ENCODE measurements at regions not wholly inside any gene's neighbourhood (a gene's known extent, or its start where the extent isn't known, plus 50 kb on each side); places are given as distances from the start of the nearest gene placed in this dataset.
"Not testable (repeated sequence)": the region's sequence is repeated elsewhere in the genome, so short reads cannot be mapped to it uniquely, and the experiment has no call there.

DNA sequence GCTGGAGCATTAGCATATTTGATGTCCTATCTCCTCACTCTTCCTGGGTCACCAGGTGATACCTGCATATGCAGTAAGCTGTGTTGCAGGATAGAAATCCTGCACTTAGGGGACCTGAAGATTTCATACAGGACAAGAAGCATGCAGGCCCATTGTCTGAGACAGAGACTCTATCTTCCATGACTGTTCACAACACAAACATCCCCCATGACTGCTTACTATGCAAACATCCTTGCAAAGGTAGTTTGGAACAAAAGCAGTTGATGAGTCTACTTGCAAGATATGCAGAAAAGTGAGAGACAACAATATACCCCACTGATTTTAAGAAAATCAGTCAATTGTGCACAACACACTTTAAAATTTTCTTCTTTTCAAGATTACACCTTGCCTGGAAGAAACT, 108.6 kb upstream of the ZEB2 start:
- Histone ChIP-seq H3K27ac (no peak overlapping the region), H3K4me1 (replicated peaks in 1 of 2) (peaks cover 0 to 5% of the 10 kb centered on the region in 2 donors), H3K4me3 (no peak overlapping the region), H3K9me3 (replicated peaks in 1 of 3) (no peaks in the 10 kb centered on the region), H3K36me3 (replicated peaks in 1 of 2) (no peaks in the 10 kb centered on the region), H3K27me3 (no peaks in the 10 kb centered on the region)
- no peak for DNase-seq
- no peak for TF ChIP-seq POLR2A (IDR thresholded peaks at IDR 0.05)
- TF ChIP-seq, protein P1, sequence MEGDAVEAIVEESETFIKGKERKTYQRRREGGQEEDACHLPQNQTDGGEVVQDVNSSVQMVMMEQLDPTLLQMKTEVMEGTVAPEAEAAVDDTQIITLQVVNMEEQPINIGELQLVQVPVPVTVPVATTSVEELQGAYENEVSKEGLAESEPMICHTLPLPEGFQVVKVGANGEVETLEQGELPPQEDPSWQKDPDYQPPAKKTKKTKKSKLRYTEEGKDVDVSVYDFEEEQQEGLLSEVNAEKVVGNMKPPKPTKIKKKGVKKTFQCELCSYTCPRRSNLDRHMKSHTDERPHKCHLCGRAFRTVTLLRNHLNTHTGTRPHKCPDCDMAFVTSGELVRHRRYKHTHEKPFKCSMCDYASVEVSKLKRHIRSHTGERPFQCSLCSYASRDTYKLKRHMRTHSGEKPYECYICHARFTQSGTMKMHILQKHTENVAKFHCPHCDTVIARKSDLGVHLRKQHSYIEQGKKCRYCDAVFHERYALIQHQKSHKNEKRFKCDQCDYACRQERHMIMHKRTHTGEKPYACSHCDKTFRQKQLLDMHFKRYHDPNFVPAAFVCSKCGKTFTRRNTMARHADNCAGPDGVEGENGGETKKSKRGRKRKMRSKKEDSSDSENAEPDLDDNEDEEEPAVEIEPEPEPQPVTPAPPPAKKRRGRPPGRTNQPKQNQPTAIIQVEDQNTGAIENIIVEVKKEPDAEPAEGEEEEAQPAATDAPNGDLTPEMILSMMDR (IDR thresholded peaks at IDR 0.05) = no peak
- intact Hi-C loops (cut with DNase I) = no loop called here

- WGBS, 4 donors = 76 to 86% (median 82%) methylated on average over 5 of the region's 5 CpGs
- H3K36me3 ChIP-seq (replicated peaks in 1 of 2) = no peaks in the 10 kb centered on the region
- intact Hi-C loops (cut with DNase I) = no loop called here
- H3K4me3 ChIP-seq = no peak overlapping the region
- no peak overlapping the region for H3K27ac ChIP-seq
- H3K9me3 ChIP-seq (replicated peaks in 1 of 3) = no peaks in the 10 kb centered on the region
- no peaks in the 10 kb centered on the region for H3K27me3 ChIP-seq
- TF ChIP-seq POLR2A (IDR thresholded peaks at IDR 0.05) = no peak
- TF ChIP-seq, protein P1 (IDR thresholded peaks at IDR 0.05) = no peak
- H3K4me1 ChIP-seq (replicated peaks in 1 of 2) = no peaks in the 10 kb centered on the region
- no peak for DNase-seq
Measured at GRCh38 chr2:144625626-144626025, 105.7 kb upstream of the ZEB2 start.

GRCh38 chr2:144625226-144625625, 105.3 kb upstream of the ZEB2 start:
- 90 to 96% (median 94%) methylated on average over 3 of the region's 3 CpGs for WGBS, 4 donors
- no peak for TF ChIP-seq POLR2A (IDR thresholded peaks at IDR 0.05)
- TF ChIP-seq, protein P1 (IDR thresholded peaks at IDR 0.05) = no peak
- Histone ChIP-seq H3K36me3 (replicated peaks in 1 of 2) (no peaks in the 10 kb centered on the region), H3K9me3 (replicated peaks in 1 of 3) (no peaks in the 10 kb centered on the region), H3K4me3 (no peak overlapping the region), H3K27ac (no peak overlapping the region), H3K4me1 (replicated peaks in 1 of 2) (no peaks in the 10 kb centered on the region), H3K27me3 (no peaks in the 10 kb centered on the region)
- intact Hi-C loops (cut with DNase I) = no loop called here
- no peak for DNase-seq

- TF ChIP-seq, protein P1 (IDR thresholded peaks at IDR 0.05) = no peak
- TF ChIP-seq POLR2A (IDR thresholded peaks at IDR 0.05) = no peak
- no peaks in the 10 kb centered on the region for H3K4me1 ChIP-seq (replicated peaks in 1 of 2)
- no peak overlapping the region for H3K4me3 ChIP-seq
- no peaks in the 10 kb centered on the region for H3K9me3 ChIP-seq (replicated peaks in 1 of 3)
- H3K36me3 ChIP-seq (replicated peaks in 1 of 2) = no peaks in the 10 kb centered on the region
- H3K27me3 ChIP-seq = no peaks in the 10 kb centered on the region
- intact Hi-C loops (cut with DNase I) = no loop called here
- 97 to 99% (median 98%) methylated on average over 4 of the region's 4 CpGs for WGBS, 4 donors
- no peak for DNase-seq
- no peak overlapping the region for H3K27ac ChIP-seq
Measured at GRCh38 chr2:144624451-144624850, 104.5 kb upstream of the ZEB2 start.

DNA sequence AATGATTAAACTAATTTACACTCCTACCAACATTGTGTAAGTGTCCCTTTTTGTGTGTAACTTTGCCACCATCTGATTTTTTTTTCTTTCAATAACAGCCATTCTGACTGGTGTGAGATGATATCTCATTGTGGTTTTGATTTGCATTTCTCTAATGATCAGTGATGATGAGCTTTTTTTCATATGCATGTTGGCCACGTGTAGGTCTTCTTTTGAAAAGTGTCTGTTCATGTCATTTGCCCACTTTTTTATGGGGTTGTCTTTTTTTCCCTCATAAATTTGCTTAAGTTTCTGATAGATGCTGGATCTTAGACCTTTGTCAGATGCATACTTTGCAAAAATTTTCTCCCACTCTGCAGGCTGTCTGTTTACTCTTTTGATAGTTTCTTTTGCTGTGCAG, 102.5 kb upstream of the ZEB2 start:
- H3K36me3 ChIP-seq (replicated peaks in 1 of 2); H3K27me3 ChIP-seq; H3K9me3 ChIP-seq (replicated peaks in 1 of 3); intact Hi-C loops (cut with DNase I); H3K27ac ChIP-seq; H3K4me1 ChIP-seq (replicated peaks in 1 of 2); H3K4me3 ChIP-seq; DNase-seq: not testable (repeated sequence)
- WGBS, 4 donors = 68 to 87% (median 77%) methylated on average over 1 of the region's 1 CpG
